Stimulated activated CD8-positive, alpha-beta memory T cell treated with anti-CD3 and anti-CD28 coated beads, Interleukin-4, amount 100 ng/mL, for 48 hours (primary cell): ENCODE measurements at regions not wholly inside any gene's neighbourhood (a gene's known extent, or its start where the extent isn't known, plus 50 kb on each side); places are given as distances from the start of the nearest gene placed in this dataset.

Experiments
- DNase-seq: peaks from one replicate; pipeline ENCODE4 v3.0.0-alpha.2; 2020

GRCh38 chr4:71247706-71248105 is 91.1 kb upstream of the SLC4A4 start:
- DNase-seq, result no peak

GRCh38 chr4:71251261-71251660 is 87.6 kb upstream of the SLC4A4 start:
- DNase-seq, result no peak

- DNase-seq, result no peak
These were observed 85.3 kb upstream of the SLC4A4 start for GRCh38 chr4:71253545-71253944.

DNA sequence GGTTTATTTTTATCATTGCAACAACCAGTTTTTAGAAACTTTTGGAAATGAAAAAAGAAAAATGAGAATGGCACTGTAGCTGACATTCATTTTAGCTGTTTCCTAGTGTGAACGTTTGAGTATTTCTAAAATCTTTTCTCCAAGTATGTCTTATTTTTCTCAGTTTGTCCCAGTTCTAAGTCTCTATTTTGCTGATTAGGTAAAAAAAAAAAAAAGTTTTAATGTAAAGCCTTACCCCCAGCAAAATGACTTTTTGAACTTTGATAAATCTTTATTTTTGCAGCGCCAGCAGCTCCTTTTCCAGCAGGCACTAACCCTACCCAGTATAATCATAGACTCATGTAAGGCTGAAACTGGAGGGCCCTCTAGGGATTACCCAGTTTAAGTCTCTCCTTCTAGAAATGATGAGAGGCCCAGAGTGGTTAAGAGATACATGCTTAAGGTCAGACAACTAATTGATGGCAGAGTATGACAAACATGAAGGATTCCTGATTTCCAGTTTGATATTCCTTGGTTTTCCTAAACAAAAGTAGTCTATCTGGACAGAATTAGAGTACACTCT is 84.3 kb upstream of the SLC4A4 start:
- no peak for DNase-seq

- no peak for DNase-seq
These were observed 82.8 kb upstream of the SLC4A4 start for GRCh38 chr4:71255976-71256375.

- no peak for DNase-seq
These were observed 81.1 kb upstream of the SLC4A4 start for GRCh38 chr4:71257761-71258160.

DNA sequence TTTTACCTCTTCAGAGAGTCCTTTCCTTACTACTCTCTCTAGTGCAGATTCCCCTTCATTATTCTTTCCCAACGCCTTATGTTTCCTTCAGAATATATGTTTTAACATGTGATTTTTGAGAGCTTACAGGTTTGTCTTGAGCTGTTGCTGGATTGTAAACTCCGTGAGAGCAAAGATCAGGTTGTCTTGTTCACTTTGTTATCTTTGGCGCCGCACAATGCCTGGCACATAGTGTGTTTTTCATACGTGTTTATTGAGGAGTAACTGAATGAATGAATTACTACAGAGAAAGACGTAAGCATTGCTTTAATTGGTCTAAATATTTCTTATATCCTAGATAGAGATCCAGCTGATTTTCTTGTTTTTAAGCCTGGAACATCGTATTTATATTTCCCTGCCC is 80.5 kb upstream of the SLC4A4 start:
- DNase-seq, result no peak

GRCh38 chr4:71259280-71259679 is 79.5 kb upstream of the SLC4A4 start:
- DNase-seq, result no peak

DNA sequence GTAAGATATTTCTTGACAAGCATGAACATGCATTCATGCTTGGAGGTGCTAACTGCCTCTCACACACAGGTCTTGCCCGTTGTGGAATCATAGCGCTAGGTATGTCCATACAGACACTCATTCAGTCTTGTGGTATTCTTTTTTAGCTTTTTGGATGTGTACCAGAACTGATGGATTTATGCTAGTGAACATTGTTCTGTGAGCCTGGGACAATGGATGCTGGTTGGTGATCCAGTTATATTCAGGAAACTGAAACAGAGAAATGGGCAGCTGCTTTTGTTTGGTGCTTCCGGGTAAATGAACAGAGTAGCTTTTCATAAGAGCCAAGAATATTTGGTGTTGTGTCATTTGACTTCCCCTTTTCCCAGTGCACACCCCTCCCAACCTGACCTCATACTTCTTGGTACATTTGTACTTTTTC is 78.9 kb upstream of the SLC4A4 start:
- DNase-seq, result no peak

- DNase-seq, result no peak
These were observed 78.3 kb upstream of the SLC4A4 start for GRCh38 chr4:71260544-71260943.

GRCh38 chr4:71261001-71261400 is 77.8 kb upstream of the SLC4A4 start:
- DNase-seq, result no peak

GRCh38 chr4:71261633-71262121 is 77.1 kb upstream of the SLC4A4 start:
- no peak for DNase-seq

- DNase-seq, result no peak
These were observed 76.7 kb upstream of the SLC4A4 start for GRCh38 chr4:71262161-71262560.

DNA sequence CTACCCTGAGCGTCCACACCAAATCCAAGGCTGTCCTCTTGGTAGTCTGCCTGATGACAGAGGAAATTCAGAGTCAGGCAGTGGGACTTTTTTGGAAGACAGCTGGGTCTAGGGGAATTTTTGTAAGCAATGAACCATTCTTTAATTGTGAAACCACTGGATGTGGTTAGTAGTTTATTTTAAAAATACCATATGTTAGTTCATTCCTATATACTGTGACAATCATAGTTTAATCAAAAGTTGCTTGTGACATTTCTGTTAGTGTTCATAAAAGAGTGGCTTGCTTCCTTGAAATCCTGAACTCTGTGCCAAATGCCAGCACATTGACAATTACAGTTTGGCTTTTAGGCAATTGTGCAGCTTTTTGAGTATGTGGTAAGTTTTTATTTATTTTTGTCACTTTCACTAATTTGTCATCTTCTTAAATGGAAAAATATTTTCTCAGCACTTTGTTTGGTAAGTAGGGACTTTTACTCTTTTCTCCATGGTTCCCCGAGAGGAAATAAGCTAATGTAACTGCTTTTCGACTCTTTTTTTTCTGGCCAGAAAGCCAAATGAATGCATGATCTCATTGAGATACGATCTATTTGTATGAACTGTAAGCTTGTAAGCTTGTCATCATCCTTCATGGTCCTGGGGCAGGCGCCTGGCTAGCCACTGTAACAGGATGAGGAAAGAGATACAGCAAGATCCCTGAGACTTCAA is 72.6 kb upstream of the SLC4A4 start:
- no peak for DNase-seq

DNA sequence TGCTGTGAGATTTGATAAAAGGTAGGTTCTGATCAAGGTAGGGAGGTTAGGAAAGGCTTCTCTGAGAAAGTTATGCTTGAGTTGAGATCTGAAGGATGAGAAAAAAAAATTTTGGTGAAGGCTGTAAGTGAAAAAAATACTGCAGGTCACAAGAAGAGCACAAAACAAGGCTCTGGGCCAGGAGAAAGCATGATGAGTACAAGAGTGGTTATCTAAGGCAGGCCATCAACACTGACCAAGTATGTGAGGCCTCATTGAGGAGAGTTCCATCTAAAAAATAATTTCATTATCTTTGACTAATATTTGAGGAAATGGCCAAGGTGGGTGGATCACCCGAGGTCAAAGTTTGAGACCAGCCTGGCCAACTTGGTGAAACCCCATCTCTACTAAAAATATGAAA is 71.6 kb upstream of the SLC4A4 start:
- DNase-seq, result no peak

DNA sequence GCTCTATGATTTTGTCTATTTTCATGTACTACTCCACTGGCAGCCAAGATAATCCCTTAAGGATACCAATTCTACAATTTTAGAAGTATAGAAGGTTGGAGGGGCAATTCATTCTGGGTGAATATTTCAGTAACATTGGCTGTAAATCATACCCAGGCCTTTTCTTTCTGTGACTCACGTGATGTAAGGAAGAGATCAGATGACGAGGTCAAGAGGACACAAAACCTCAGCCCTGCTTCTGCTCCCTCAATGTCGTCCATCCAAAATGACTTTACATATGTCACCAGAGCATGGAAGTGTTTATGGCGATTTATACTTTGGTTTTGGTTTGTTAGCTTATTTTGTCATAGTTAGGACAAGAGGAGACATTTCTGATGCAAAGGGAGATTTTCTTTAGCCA is 70.7 kb upstream of the SLC4A4 start:
- no peak for DNase-seq

- no peak for DNase-seq
These were observed 69.6 kb upstream of the SLC4A4 start for GRCh38 chr4:71269233-71269632.

GRCh38 chr4:71270901-71271300 is 67.9 kb upstream of the SLC4A4 start:
- peak; percentile 40 for DNase-seq

- no peak for DNase-seq
These were observed 65.8 kb upstream of the SLC4A4 start for GRCh38 chr4:71272976-71273375.

DNA sequence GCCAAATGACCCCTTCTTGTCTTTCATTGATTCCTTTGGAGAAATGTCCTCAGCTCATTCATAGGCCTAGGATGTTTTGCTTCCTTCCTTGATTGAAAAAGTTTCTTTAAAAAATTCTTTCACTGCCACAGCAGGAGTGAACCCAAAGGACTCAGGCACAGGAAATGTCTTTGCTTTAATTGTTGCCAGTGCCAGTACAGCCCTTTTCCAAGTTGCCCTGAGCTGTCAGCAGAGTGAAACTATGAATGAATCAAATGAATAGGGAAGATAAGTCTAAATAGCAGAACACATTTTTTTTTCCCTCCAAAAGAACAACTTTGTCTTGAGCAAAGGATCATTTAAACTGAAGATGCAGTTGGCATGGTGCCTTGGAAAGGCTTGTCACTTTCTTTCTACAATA is 63.8 kb upstream of the SLC4A4 start:
- DNase-seq, result no peak

- DNase-seq, result no peak
These were observed 63.2 kb upstream of the SLC4A4 start for GRCh38 chr4:71275570-71275969.

- no peak for DNase-seq
These were observed 61.5 kb upstream of the SLC4A4 start for GRCh38 chr4:71277353-71277752.

DNA sequence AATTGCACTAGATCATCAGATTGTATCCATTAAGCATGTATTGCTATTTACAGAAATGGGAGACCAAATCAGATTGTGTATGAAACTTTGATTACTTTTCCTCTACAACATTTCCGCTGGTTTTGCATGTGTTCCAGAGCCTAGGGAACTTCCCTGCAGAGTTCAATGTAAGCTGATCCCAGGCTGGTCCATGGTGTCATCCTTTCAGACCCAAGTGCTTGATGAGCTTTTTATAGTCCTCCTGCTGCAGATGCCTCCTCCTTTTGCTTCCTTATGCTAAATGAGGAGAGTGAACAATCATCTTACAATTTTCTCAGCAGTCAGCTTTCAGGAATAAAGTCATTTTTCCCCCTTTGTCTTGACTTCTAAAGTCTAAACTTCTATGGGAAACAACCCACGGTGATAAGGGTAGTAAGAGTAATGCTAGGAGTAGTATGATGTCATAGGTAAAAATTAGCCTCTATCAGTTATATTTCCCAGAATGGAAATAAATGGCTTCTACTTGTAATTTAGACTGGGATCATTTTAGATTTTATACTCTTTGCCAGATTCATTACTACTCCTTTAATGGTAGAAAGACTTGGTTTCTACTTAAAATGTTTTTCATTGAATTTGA is 55.1 kb upstream of the SLC4A4 start:
- DNase-seq, result no peak

DNA sequence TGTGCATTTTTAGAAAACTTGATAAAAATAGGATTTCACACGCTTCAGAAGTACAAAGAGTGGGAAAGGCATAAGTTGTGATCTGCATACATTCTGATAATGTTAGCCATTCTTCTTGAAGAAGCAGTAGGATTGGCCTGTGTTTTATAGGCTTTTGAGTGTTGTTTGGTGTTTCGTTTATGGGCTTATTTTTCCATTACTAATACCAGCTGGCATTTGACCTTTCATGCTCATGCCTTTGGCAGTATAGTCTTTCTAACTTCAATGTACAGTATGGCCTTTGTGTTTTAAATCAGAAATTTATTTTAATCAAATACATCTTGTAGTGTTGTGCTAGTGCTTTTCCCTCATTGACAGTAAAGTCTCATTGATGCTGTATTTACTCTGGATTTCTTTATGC is 51.5 kb upstream of the SLC4A4 start:
- DNase-seq, result no peak

- DNase-seq, result no peak
These were observed 49.9 kb upstream of the SLC4A4 start for GRCh38 chr4:71288875-71289274.
